ENCODE measurements at regions not wholly inside any gene's neighbourhood (a gene's known extent, or its start where the extent isn't known, plus 50 kb on each side); places are given as distances from the start of the nearest gene placed in this dataset.

DNA sequence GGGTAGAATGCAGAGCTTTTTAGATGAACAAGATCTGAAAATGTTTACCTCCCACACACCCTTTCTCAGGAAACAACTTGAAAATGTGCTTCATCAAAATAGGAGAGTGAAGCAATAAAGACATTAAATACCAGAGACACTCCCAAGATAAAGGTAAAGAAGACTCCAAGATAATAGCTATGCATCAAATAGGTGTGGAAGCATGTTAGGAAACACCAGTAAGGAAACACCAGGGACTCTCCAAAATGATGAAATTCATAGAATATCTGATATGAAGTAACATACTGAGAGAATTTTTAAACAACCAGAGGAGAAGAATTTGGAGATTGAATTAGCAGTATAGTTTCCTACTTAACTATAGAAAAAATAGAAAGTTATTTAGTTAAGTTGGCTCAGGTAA is 57.0 kb downstream of the OR10A6 start:
- ATAC-seq, result no peak
- in situ Hi-C loops (cut with MboI), result no loop called here
- no peaks in the 10 kb centered on the region for H3K36me3 ChIP-seq (ENCODE audit: control insufficient read depth in 2 of 2, insufficient read depth in 2 of 2, low read length in 1 of 2)
- RAD21 ChIA-PET (ENCODE audit: unreplicated experiment), result no interaction called here
- no peak overlapping the region for H3K27ac ChIP-seq (ENCODE audit: control insufficient read depth, insufficient read depth)
- intact Hi-C loops (cut with micrococcal nuclease; ENCODE audit: unreplicated experiment), result no loop called here
- H3K9ac ChIP-seq (ENCODE audit: control insufficient read depth, insufficient read depth, low read length), result no peak overlapping the region
- no peak for FAIRE-seq
- no peak overlapping the region for H3K4me3 ChIP-seq
- SMC1A ChIA-PET (ENCODE audit: uncharacterized antibody, unreplicated experiment), result interaction anchor here (1.4 kb wide), 1 partner anchor 113 kb away, joined by 3 read pairs; the partner anchor contains the start of gene EIF3F
- no peaks in the 10 kb centered on the region for H3K4me1 ChIP-seq (ENCODE audit: control insufficient read depth, insufficient read depth, low read length)
- POLR2A ChIA-PET, result no interaction called here
- H2AFZ ChIP-seq (ENCODE audit: control insufficient read depth, low read depth, low read length), result no peak overlapping the region
- H3K27me3 ChIP-seq (replicated peaks in 1 of 2; ENCODE audit: control insufficient read depth in 2 of 2, insufficient read depth in 2 of 2, low read length in 1 of 2), result no peaks in the 10 kb centered on the region
- CTCF ChIA-PET, result interaction anchor here (1.1 to 1.5 kb wide), 2 partner anchors 19 to 113 kb away, joined by 3 to 7 read pairs; partner anchors contain the start of gene EIF3F
- no peaks in the 10 kb centered on the region for H3K79me2 ChIP-seq (ENCODE audit: control insufficient read depth, insufficient read depth, low read length)
- no peak overlapping the region for H3K4me2 ChIP-seq (ENCODE audit: control insufficient read depth, insufficient read depth)
- H4K20me1 ChIP-seq (ENCODE audit: control insufficient read depth, insufficient read depth), result no peaks in the 10 kb centered on the region
- BruUV-seq (replicated peaks), result no TSS peak
- TF ChIP-seq, protein P1, sequence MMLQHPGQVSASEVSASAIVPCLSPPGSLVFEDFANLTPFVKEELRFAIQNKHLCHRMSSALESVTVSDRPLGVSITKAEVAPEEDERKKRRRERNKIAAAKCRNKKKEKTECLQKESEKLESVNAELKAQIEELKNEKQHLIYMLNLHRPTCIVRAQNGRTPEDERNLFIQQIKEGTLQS (IDR thresholded peaks at IDR 0.05; ENCODE audit: borderline replicate concordance, extremely low read depth, low read depth, low read length), result no peak
- no peak for TF ChIP-seq RCOR1 (conservative IDR thresholded peaks at IDR 0.05; ENCODE audit: low read depth, low read length)
- TF ChIP-seq EZH2 (IDR thresholded peaks at IDR 0.05; ENCODE audit: borderline replicate concordance, control insufficient read depth, low read depth, low read length), result no peak
- no peak for TF ChIP-seq HCFC1 (IDR thresholded peaks at IDR 0.05; ENCODE audit: low read length)
- TF ChIP-seq ZNF207 (IDR thresholded peaks at IDR 0.05; ENCODE audit: borderline replicate concordance), result no peak
- TF ChIP-seq RFX5 (IDR thresholded peaks at IDR 0.05; ENCODE audit: low read depth, low read length), result no peak
- no peak for DNase-seq (ENCODE audit: low read depth, low spot score)
- H3K9me3 ChIP-seq (replicated peaks; ENCODE audit: control insufficient read depth, insufficient read depth, low read length), result no peaks in the 10 kb centered on the region

DNA sequence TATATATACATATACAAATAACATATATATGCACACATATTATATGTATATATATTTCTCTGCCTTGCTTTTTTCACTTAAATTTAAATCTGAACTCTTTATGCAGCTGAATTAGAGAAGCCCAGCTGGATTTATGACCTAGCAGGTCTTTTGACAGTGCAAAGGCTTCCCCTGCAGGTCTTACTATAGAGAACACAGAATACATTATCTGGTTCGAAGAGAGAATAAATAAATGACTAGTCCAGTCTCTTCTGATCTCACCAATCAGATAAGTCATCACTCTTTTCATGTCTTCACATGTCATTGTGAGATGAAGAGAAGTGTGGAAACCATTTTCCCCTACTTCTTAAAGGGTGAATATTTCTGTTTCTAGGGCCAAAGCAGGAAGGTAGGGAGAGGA is 58.2 kb downstream of the OR10A6 start:
- no peaks in the 10 kb centered on the region for H3K4me1 ChIP-seq (ENCODE audit: control insufficient read depth, insufficient read depth, low read length)
- in situ Hi-C loops (cut with MboI), result no loop called here
- DNase-seq (ENCODE audit: low read depth, low spot score) (no peak), FAIRE-seq (no peak), ATAC-seq (no peak)
- no peaks in the 10 kb centered on the region for H3K27me3 ChIP-seq (replicated peaks in 1 of 2; ENCODE audit: control insufficient read depth in 2 of 2, insufficient read depth in 2 of 2, low read length in 1 of 2)
- no peak overlapping the region for H3K4me3 ChIP-seq
- H3K36me3 ChIP-seq (ENCODE audit: control insufficient read depth in 2 of 2, insufficient read depth in 2 of 2, low read length in 1 of 2), result no peaks in the 10 kb centered on the region
- no peaks in the 10 kb centered on the region for H3K79me2 ChIP-seq (ENCODE audit: control insufficient read depth, insufficient read depth, low read length)
- no peak overlapping the region for H3K4me2 ChIP-seq (ENCODE audit: control insufficient read depth, insufficient read depth)
- no peaks in the 10 kb centered on the region for H3K9me3 ChIP-seq (replicated peaks; ENCODE audit: control insufficient read depth, insufficient read depth, low read length)
- no TSS peak for BruUV-seq (replicated peaks)
- CTCF ChIA-PET, result no interaction called here
- 0% methylated on average over 1 of the region's 1 CpG for WGBS (ENCODE audit: insufficient coverage, insufficient replicate concordance, low lambda C conversion rate, missing lambda C conversion rate)
- H2AFZ ChIP-seq (ENCODE audit: control insufficient read depth, low read depth, low read length), result no peak overlapping the region
- H3K9ac ChIP-seq (ENCODE audit: control insufficient read depth, insufficient read depth, low read length), result no peak overlapping the region
- POLR2A ChIA-PET, result no interaction called here
- no peak for TF ChIP-seq CBFB (IDR thresholded peaks at IDR 0.05; ENCODE audit: low read depth)
- no peak for TF ChIP-seq NR2C2 (IDR thresholded peaks at IDR 0.05; ENCODE audit: borderline replicate concordance, control insufficient read depth, insufficient read length, low read depth)
- no peak for TF ChIP-seq TCF7 (IDR thresholded peaks at IDR 0.05; ENCODE audit: borderline replicate concordance)
- TF ChIP-seq ZBED1 (IDR thresholded peaks at IDR 0.05; ENCODE audit: borderline replicate concordance), result no peak
- H4K20me1 ChIP-seq (ENCODE audit: control insufficient read depth, insufficient read depth), result no peaks in the 10 kb centered on the region
- intact Hi-C loops (cut with micrococcal nuclease; ENCODE audit: unreplicated experiment), result no loop called here
- H3K27ac ChIP-seq (ENCODE audit: control insufficient read depth, insufficient read depth), result no peak overlapping the region
- SMC1A ChIA-PET (ENCODE audit: uncharacterized antibody, unreplicated experiment), result no interaction called here
- RAD21 ChIA-PET (ENCODE audit: unreplicated experiment), result no interaction called here
